IMR-90 (cell line): ENCODE measurements at regions not wholly inside any gene's neighbourhood (a gene's known extent, or its start where the extent isn't known, plus 50 kb on each side); places are given as distances from the start of the nearest gene placed in this dataset.
A peak's percentile ranks its signal among the peaks of the same experiment; 100 is the strongest.

Experiments used
- ATAC-seq: fragments of 200-7000 bp; cut with Tn5 transposase; 2 replicates; pipeline ENCODE4 v1.9.1; 2020; ENCODE audit warnings: low read depth, mild to moderate bottlenecking, moderate library complexity
- BruUV-seq: library from RNA; stranded (reverse); fragments of 400-500 nt; replicated peaks from 2 replicates; lab custom pipeline; 2021; lab: Mats Ljungman, UMichigan
- CTCF ChIA-PET: fragments of 300-600 bp; formaldehyde crosslinking; extraction: SDS; loops from one replicate; lab custom pipeline; 2021; ENCODE audit warnings: antibody characterized with exemption; lab: Yijun Ruan, JAX
- POLR2A ChIA-PET: fragments of 300-600 bp; sonication (Branson Sonifier 250); formaldehyde crosslinking; loops from one replicate; lab custom pipeline; 2022; ENCODE audit warnings: antibody characterized with exemption; ENCODE audit not compliant: unreplicated experiment; lab: Charles Lee
- DNase-seq: peaks from one replicate; pipeline ENCODE4 v3.0.0; 2013
- H2AFZ ChIP-seq: replicated peaks from 2 replicates; pipeline ENCODE3; 2013; ENCODE audit warnings: low read length, mild to moderate bottlenecking; ENCODE audit not compliant: poor library complexity
- H2AK5ac ChIP-seq: 2 replicates; pipeline ENCODE4 v1.6.1; 2013; ENCODE audit warnings: low read depth, low read length, inconsistent platforms
- H2AK9ac ChIP-seq: replicated peaks from 2 replicates; pipeline ENCODE3; 2013; ENCODE audit warnings: mild to moderate bottlenecking, low read depth, low read length, moderate library complexity; ENCODE audit not compliant: poor library complexity
- H2BK120ac ChIP-seq: 2 replicates; pipeline ENCODE4 v1.6.1; 2013; ENCODE audit warnings: low read depth, low read length, inconsistent platforms
- H2BK15ac ChIP-seq: 3 replicates; pipeline ENCODE4 v1.6.1; 2013; ENCODE audit warnings: low read depth, low read length, inconsistent platforms
- H2BK20ac ChIP-seq: 2 replicates; pipeline ENCODE4 v1.6.1; 2013; ENCODE audit warnings: low read depth, mild to moderate bottlenecking, inconsistent platforms, low read length, moderate library complexity
- H2BK5ac ChIP-seq: 2 replicates; pipeline ENCODE4 v1.6.1; 2013; ENCODE audit warnings: mild to moderate bottlenecking, low read depth, low read length, inconsistent platforms; ENCODE audit not compliant: poor library complexity, severe bottlenecking
- H3K14ac ChIP-seq: replicated peaks from 2 replicates; pipeline ENCODE4 v1.6.1; 2013; ENCODE audit warnings: low read depth, low read length, inconsistent platforms
- H3K18ac ChIP-seq: 2 replicates; pipeline ENCODE4 v1.6.1; 2013; ENCODE audit warnings: low read depth, low read length, control low read depth
- H3K23ac ChIP-seq: 2 replicates; pipeline ENCODE4 v1.6.1; 2013; ENCODE audit warnings: low read depth, low read length, inconsistent platforms
- H3K27ac ChIP-seq: 2 replicates; pipeline ENCODE4 v1.5.1; 2013; ENCODE audit warnings: mild to moderate bottlenecking, control low read depth, low read length; ENCODE audit not compliant: insufficient read depth
- H3K27me3 ChIP-seq: 2 replicates; pipeline ENCODE4 v1.6.1; 2013; ENCODE audit warnings: low read length; ENCODE audit not compliant: control insufficient read depth, insufficient read depth
- H3K36me3 ChIP-seq: 2 replicates; pipeline ENCODE4 v1.6.1; 2013; ENCODE audit warnings: low read length, mixed read lengths; ENCODE audit not compliant: control insufficient read depth, insufficient read depth
- H3K4ac ChIP-seq: 2 replicates; pipeline ENCODE4 v1.6.1; 2013; ENCODE audit warnings: low read depth, low read length, inconsistent platforms
- H3K4me1 ChIP-seq: 2 replicates; pipeline ENCODE4 v1.6.1; 2013; ENCODE audit warnings: low read length, mixed read lengths; ENCODE audit not compliant: control insufficient read depth, insufficient read depth
- H3K4me2 ChIP-seq: 2 replicates; pipeline ENCODE4 v1.6.1; 2013; ENCODE audit warnings: low read depth, mild to moderate bottlenecking, control low read depth, low read length, moderate library complexity
- H3K4me3 ChIP-seq: 2 replicates; pipeline ENCODE4 v1.5.1; 2013; ENCODE audit warnings: low read depth, mild to moderate bottlenecking, control low read depth, low read length, moderate library complexity; ENCODE audit not compliant: insufficient read depth
- H3K56ac ChIP-seq: 2 replicates; pipeline ENCODE4 v1.6.1; 2013; ENCODE audit warnings: low read length, inconsistent platforms; ENCODE audit not compliant: insufficient read depth; ENCODE audit errors: extremely low read depth
- H3K79me1 ChIP-seq, 2 experiments: 2 replicates each; pipeline ENCODE4 v1.6.1; 2013; ENCODE audit warnings: low read length in 2 of 2, inconsistent platforms in 1 of 2, low read depth in 1 of 2
- H3K9ac ChIP-seq: 2 replicates; pipeline ENCODE4 v1.6.1; 2013; ENCODE audit warnings: low read depth, low read length, control low read depth
- H3K9me1 ChIP-seq: 2 replicates; pipeline ENCODE4 v1.6.1; 2013; ENCODE audit warnings: low read length, inconsistent platforms; ENCODE audit not compliant: insufficient read depth
- H3K9me3 ChIP-seq: 2 replicates; pipeline ENCODE4 v1.6.1; 2013; ENCODE audit warnings: low read length; ENCODE audit not compliant: control insufficient read depth, insufficient read depth
- H4K20me1 ChIP-seq: 2 replicates; pipeline ENCODE4 v1.6.1; 2013; ENCODE audit warnings: low read length, inconsistent platforms; ENCODE audit not compliant: insufficient read depth
- H4K5ac ChIP-seq: 2 replicates; pipeline ENCODE4 v1.6.1; 2013; ENCODE audit warnings: mild to moderate bottlenecking, low read depth, low read length, control low read depth
- H4K8ac ChIP-seq, 2 experiments: 2 replicates each; pipeline ENCODE4 v1.6.1; 2013; ENCODE audit warnings: low read depth in 2 of 2, low read length in 2 of 2, control low read depth in 1 of 2, inconsistent platforms in 1 of 2
- H4K91ac ChIP-seq: 2 replicates; pipeline ENCODE4 v1.6.1; 2013; ENCODE audit warnings: low read depth, low read length, inconsistent platforms; ENCODE audit not compliant: insufficient read depth
- CHD1 ChIP-seq: IDR thresholded peaks from 2 replicates; pipeline ENCODE4 v1.6.1; 2012; ENCODE audit warnings: low read depth, low read length, improper control_type of control experiment
- MAZ ChIP-seq: IDR thresholded peaks from 2 replicates; pipeline ENCODE4 v1.6.1; 2012; ENCODE audit warnings: low read depth, mild to moderate bottlenecking, low read length, improper control_type of control experiment, moderate library complexity, borderline replicate concordance
- WGBS, 2 experiments: methylation state at CpG; one replicate each; pipeline versions ENCODE4 v1.1.5 to v1.1.7; 2013; ENCODE audit warnings: missing lambda C conversion rate in 2 of 2; ENCODE audit not compliant: insufficient read length in 1 of 2; ENCODE audit errors: extremely low coverage in 2 of 2; 5-methylcytosine and 5-hydroxymethylcytosine counted together
- dilution Hi-C: fragments of 300-500 bp; cut with HindIII; formaldehyde crosslinking; loops from one replicate; pipeline ENCODE4 v1.14.3; 2018; ENCODE audit warnings: low sequenced_read_pairs; ENCODE audit not compliant: unreplicated experiment
- in situ Hi-C: fragments of 300-500 bp; cut with MboI; formaldehyde crosslinking; loops from 3 replicates; pipeline ENCODE4 v1.14.3; 2019; ENCODE audit warnings: low sequenced_read_pairs, inconsistent platforms, mixed read lengths
- intact Hi-C: fragments of 100-400 bp; cut with micrococcal nuclease; formaldehyde crosslinking; loops from 2 replicates; pipeline ENCODE4 v1.10.0; 2022

- intact Hi-C loops: no loop called here
- Histone ChIP-seq H3K9me1 (0 out of 2 replicates have a peak, but pooled peaks cover 4% of the 10 kb centered on the region), H2AFZ (no peak overlapping the region), H3K18ac (no peak overlapping the region), H2BK20ac (no peak overlapping the region), H2AK5ac (peak overlapping the region; percentile 20; the same call in 1 of the 2 replicates), H3K23ac (no peak overlapping the region), H4K5ac (no peak overlapping the region), H3K9ac (no peak overlapping the region), H2BK120ac (no peak overlapping the region), H4K8ac (no peak overlapping the region), H3K4me3 (no peak overlapping the region), H3K4ac (no peak overlapping the region), H2BK5ac (no peak overlapping the region), H3K27ac (no peak overlapping the region), H2AK9ac (peak overlapping the region; percentile 40), H3K9me3 (no peaks in the 10 kb centered on the region), H3K36me3 (no peaks in the 10 kb centered on the region), H3K14ac (no peak overlapping the region), H3K4me2 (no peak overlapping the region), H3K27me3 (peaks cover 6% of the 10 kb centered on the region), H4K20me1 (no peaks in the 10 kb centered on the region), H3K79me1 (no peaks in the 10 kb centered on the region), H3K56ac (no peak overlapping the region), H2BK15ac (no peak overlapping the region), H4K91ac (no peak overlapping the region), H3K4me1 (peaks cover 13% of the 10 kb centered on the region; the same call in 1 of the 2 replicates)
- ATAC-seq (no peak), DNase-seq (peak; percentile 12)
- POLR2A ChIA-PET: no interaction called here
- TF ChIP-seq CHD1 (no peak), MAZ (no peak)
- dilution Hi-C loops: no loop called here
- in situ Hi-C loops: no loop called here
- CTCF ChIA-PET: no interaction called here
- no CpG with 5 or more reads among the region's 10 CpGs for whole genome bisulfite sequencing, 2 experiments
- no TSS peak for BruUV-seq
Observed at GRCh38 chr3:186427627-186428281, 65.7 kb upstream of the DGKG start.
